GM12878 (cell line): ENCODE measurements at regions not wholly inside any gene's neighbourhood (a gene's known extent, or its start where the extent isn't known, plus 50 kb on each side); places are given as distances from the start of the nearest gene placed in this dataset.

Source experiments
- BCL11A ChIP-seq: IDR thresholded peaks from 2 replicates; pipeline ENCODE4 v1.6.1; 2011; ENCODE audit warnings: low read depth, low read length
- MXI1 ChIP-seq: fragments of 150-350 bp; IDR thresholded peaks from 2 replicates; pipeline ENCODE4 v1.6.1; 2011; ENCODE audit warnings: low read depth, mild to moderate bottlenecking, inconsistent platforms, low read length, improper control_type of control experiment
- NRF1 ChIP-seq: conservative IDR thresholded peaks from 2 replicates; pipeline ENCODE4 v1.6.1; 2011; ENCODE audit warnings: mild to moderate bottlenecking, low read depth, low read length, improper control_type of control experiment
- RAD21 ChIP-seq: IDR thresholded peaks from 2 replicates; pipeline ENCODE4 v1.6.1; 2011; ENCODE audit warnings: mild to moderate bottlenecking, low read depth, low read length, moderate library complexity; ENCODE audit not compliant: insufficient read depth
- RB1 ChIP-seq: fragments of 450-650 bp; formaldehyde crosslinking; IDR thresholded peaks from 2 replicates; pipeline ENCODE4 v1.6.1; 2017; ENCODE audit warnings: mild to moderate bottlenecking, borderline replicate concordance
- SMAD1 ChIP-seq: fragments of 450-650 bp; IDR thresholded peaks from 2 replicates; pipeline ENCODE4 v1.6.1; 2018; ENCODE audit warnings: mild to moderate bottlenecking, low read depth; ENCODE audit not compliant: partially characterized antibody
- SUPT20H ChIP-seq: IDR thresholded peaks from 2 replicates; pipeline ENCODE4 v1.6.1; 2011; ENCODE audit warnings: low read depth, mild to moderate bottlenecking, low read length, moderate library complexity, borderline replicate concordance; ENCODE audit not compliant: control insufficient read depth
- TF ChIP-seq, protein P1 (sequence below): fragments of 450-650 bp; formaldehyde crosslinking; IDR thresholded peaks from 2 replicates; pipeline ENCODE4 v1.5.0; 2022; ENCODE audit warnings: mild to moderate bottlenecking, missing genetic modification characterization
- TF ChIP-seq, protein P2 (sequence below): IDR thresholded peaks from 2 replicates; pipeline ENCODE4 v1.6.1; 2011; ENCODE audit warnings: low read depth, mild to moderate bottlenecking, low read length, moderate library complexity, borderline replicate concordance; ENCODE audit errors: extremely low read depth
- TF ChIP-seq, protein P3 (sequence below): fragments of 450-650 bp; IDR thresholded peaks from 2 replicates; pipeline ENCODE4 v1.6.1; 2018; ENCODE audit warnings: borderline replicate concordance, mild to moderate bottlenecking; ENCODE audit not compliant: partially characterized antibody
- TF ChIP-seq, protein P4 (sequence below): fragments of 150-350 bp; IDR thresholded peaks from 2 replicates; pipeline ENCODE4 v1.6.1; 2016; ENCODE audit warnings: low read depth, low read length
- TF ChIP-seq, protein P5 (sequence below): IDR thresholded peaks from 2 replicates; pipeline ENCODE4 v1.6.1; 2011; ENCODE audit warnings: borderline replicate concordance, low read depth, mild to moderate bottlenecking, moderate library complexity, low read length; ENCODE audit not compliant: insufficient read depth, poor library complexity, severe bottlenecking

DNA sequence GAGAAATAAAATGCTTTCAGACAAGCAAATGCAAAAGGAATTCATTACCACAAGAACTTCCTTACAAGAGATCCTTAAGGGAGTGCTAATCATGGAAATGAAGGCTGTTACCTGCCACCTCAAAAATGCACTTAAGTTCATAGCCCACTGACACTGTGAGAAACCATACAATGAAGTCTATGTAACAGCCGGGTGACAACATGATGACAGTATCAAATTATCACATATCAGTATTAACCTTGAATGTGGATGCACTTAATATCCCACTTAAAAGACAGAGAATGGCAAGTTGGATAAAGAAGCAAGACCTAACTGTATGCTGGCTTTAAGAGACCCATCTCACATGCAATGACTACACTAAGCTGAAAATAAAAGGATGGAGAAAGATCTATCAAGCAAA lies 403.4 kb upstream of the MC4R start (continued):
- TF ChIP-seq, protein P1, sequence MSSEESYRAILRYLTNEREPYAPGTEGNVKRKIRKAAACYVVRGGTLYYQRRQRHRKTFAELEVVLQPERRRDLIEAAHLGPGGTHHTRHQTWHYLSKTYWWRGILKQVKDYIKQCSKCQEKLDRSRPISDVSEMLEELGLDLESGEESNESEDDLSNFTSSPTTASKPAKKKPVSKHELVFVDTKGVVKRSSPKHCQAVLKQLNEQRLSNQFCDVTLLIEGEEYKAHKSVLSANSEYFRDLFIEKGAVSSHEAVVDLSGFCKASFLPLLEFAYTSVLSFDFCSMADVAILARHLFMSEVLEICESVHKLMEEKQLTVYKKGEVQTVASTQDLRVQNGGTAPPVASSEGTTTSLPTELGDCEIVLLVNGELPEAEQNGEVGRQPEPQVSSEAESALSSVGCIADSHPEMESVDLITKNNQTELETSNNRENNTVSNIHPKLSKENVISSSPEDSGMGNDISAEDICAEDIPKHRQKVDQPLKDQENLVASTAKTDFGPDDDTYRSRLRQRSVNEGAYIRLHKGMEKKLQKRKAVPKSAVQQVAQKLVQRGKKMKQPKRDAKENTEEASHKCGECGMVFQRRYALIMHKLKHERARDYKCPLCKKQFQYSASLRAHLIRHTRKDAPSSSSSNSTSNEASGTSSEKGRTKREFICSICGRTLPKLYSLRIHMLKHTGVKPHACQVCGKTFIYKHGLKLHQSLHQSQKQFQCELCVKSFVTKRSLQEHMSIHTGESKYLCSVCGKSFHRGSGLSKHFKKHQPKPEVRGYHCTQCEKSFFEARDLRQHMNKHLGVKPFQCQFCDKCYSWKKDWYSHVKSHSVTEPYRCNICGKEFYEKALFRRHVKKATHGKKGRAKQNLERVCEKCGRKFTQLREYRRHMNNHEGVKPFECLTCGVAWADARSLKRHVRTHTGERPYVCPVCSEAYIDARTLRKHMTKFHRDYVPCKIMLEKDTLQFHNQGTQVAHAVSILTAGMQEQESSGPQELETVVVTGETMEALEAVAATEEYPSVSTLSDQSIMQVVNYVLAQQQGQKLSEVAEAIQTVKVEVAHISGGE (CRISPR knock-in tag): no peak
- TF ChIP-seq, protein P2, sequence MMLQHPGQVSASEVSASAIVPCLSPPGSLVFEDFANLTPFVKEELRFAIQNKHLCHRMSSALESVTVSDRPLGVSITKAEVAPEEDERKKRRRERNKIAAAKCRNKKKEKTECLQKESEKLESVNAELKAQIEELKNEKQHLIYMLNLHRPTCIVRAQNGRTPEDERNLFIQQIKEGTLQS: no peak
- TF ChIP-seq, protein P3, sequence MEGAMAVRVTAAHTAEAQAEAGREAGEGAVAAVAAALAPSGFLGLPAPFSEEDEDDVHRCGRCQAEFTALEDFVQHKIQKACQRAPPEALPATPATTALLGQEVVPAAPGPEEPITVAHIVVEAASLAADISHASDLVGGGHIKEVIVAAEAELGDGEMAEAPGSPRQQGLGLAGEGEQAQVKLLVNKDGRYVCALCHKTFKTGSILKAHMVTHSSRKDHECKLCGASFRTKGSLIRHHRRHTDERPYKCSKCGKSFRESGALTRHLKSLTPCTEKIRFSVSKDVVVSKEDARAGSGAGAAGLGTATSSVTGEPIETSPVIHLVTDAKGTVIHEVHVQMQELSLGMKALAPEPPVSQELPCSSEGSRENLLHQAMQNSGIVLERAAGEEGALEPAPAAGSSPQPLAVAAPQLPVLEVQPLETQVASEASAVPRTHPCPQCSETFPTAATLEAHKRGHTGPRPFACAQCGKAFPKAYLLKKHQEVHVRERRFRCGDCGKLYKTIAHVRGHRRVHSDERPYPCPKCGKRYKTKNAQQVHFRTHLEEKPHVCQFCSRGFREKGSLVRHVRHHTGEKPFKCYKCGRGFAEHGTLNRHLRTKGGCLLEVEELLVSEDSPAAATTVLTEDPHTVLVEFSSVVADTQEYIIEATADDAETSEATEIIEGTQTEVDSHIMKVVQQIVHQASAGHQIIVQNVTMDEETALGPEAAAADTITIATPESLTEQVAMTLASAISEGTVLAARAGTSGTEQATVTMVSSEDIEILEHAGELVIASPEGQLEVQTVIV: no peak
- TF ChIP-seq RB1 (no peak), SUPT20H (no peak), RAD21 (no peak), BCL11A (no peak), NRF1 (no peak), SMAD1 (no peak), MXI1 (no peak)
- TF ChIP-seq, protein P4, sequence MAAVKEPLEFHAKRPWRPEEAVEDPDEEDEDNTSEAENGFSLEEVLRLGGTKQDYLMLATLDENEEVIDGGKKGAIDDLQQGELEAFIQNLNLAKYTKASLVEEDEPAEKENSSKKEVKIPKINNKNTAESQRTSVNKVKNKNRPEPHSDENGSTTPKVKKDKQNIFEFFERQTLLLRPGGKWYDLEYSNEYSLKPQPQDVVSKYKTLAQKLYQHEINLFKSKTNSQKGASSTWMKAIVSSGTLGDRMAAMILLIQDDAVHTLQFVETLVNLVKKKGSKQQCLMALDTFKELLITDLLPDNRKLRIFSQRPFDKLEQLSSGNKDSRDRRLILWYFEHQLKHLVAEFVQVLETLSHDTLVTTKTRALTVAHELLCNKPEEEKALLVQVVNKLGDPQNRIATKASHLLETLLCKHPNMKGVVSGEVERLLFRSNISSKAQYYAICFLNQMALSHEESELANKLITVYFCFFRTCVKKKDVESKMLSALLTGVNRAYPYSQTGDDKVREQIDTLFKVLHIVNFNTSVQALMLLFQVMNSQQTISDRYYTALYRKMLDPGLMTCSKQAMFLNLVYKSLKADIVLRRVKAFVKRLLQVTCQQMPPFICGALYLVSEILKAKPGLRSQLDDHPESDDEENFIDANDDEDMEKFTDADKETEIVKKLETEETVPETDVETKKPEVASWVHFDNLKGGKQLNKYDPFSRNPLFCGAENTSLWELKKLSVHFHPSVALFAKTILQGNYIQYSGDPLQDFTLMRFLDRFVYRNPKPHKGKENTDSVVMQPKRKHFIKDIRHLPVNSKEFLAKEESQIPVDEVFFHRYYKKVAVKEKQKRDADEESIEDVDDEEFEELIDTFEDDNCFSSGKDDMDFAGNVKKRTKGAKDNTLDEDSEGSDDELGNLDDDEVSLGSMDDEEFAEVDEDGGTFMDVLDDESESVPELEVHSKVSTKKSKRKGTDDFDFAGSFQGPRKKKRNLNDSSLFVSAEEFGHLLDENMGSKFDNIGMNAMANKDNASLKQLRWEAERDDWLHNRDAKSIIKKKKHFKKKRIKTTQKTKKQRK: no peak
- TF ChIP-seq, protein P5, sequence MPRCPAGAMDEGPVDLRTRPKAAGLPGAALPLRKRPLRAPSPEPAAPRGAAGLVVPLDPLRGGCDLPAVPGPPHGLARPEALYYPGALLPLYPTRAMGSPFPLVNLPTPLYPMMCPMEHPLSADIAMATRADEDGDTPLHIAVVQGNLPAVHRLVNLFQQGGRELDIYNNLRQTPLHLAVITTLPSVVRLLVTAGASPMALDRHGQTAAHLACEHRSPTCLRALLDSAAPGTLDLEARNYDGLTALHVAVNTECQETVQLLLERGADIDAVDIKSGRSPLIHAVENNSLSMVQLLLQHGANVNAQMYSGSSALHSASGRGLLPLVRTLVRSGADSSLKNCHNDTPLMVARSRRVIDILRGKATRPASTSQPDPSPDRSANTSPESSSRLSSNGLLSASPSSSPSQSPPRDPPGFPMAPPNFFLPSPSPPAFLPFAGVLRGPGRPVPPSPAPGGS: no peak
